HG03520 (cell line): ENCODE measurements at regions not wholly inside any gene's neighbourhood (a gene's known extent, or its start where the extent isn't known, plus 50 kb on each side); places are given as distances from the start of the nearest gene placed in this dataset.
A peak's percentile ranks its signal among the peaks of the same experiment; 100 is the strongest.
"Not testable (repeated sequence)": the region's sequence is repeated elsewhere in the genome, so short reads cannot be mapped to it uniquely, and the experiment has no call there.

Experiments used
- ATAC-seq: cut with Tn5 transposase; IDR thresholded peaks from one replicate; pipeline ENCODE4 v1.9.1; 2021; ENCODE audit warnings: mild to moderate bottlenecking, moderate library complexity; ENCODE audit not compliant: unreplicated experiment

- ATAC-seq = peak; percentile 65
Observed at GRCh38 chr7:10412422-10413019, 561.2 kb upstream of the PHF14 start.

GRCh38 chr7:10418985-10419384, 554.7 kb upstream of the PHF14 start:
- ATAC-seq = no peak

DNA sequence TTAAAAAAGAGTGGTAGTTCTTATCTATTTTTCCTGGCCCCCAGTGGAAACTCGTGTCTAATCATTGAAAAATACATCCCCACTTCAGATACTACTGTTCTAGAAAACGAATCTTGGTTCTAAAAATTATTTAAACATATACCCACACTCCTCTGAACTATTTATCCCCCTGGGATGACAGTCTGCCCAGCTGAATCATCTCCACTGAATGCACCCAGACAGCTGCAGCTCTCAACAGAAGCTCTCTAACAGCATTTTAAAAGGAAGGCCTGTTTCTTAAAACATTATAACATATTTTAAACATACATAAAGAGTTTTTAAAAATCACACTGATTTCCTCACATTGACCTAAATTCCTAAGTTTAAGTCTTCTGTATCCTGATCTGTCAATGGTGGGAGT, 544.6 kb upstream of the PHF14 start:
- ATAC-seq = no peak

GRCh38 chr7:10429511-10429910, 544.2 kb upstream of the PHF14 start:
- ATAC-seq = no peak

DNA sequence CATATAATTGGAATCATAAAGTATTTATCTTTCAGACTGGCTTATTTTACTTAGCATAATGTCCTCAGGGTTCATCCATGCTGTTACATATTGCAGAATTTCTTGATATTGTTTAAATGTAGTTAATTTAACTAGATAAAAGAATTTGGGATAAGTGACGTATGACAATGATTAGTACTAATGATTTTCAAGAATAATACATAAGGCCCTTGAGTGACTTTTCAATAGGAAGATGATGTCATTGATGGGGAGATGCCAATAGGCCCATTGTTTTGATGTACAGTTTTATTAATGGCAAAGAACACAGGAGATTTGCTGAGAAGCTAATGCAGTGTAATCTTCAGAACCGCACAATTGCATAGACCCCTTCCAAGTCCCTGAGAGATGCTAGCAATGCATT, 537.4 kb upstream of the PHF14 start:
- ATAC-seq = no peak

GRCh38 chr7:10439027-10439426, 534.6 kb upstream of the PHF14 start:
- no peak for ATAC-seq

DNA sequence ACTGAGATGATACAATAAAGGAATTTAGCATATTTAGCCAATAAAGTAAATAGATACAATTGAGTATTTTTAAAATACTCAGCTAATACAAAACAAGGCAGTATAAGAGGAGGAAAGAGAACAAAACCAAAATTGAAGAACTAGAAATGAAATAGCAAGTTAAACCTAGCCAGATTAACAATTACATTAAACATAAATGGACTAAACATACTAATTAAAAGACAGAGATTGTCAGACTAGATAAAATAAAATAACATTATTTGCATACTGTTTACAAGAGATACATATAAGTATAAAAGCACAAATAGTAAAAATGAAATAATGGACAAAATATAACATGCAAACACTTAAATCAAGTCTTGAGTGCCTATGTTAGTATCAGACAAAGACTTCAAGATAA, 517.7 kb upstream of the PHF14 start:
- ATAC-seq = no peak

GRCh38 chr7:10460474-10460873, 513.2 kb upstream of the PHF14 start:
- no peak for ATAC-seq

GRCh38 chr7:10463701-10464100, 510.0 kb upstream of the PHF14 start:
- ATAC-seq = no peak

- not testable (repeated sequence) for ATAC-seq
Observed at GRCh38 chr7:10465536-10465935, 508.1 kb upstream of the PHF14 start.

DNA sequence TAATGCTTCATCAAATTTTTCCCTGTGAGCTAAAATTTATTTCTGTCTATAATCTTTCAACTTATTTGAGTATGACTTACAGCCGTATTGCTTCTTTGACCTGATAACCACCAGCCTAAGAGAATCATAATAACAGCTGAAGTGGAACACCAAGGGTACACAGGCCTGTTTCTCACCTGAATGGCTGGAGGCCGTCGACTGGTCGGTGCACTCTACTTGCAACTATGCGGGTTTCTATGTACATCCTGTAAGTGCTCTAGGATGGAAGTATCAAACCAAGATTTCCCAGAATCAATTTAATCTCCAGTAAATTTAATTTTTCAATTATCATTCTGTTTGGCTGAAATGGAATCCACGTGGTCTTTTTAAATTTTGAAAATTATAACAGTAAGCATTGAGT, 504.8 kb upstream of the PHF14 start:
- no peak for ATAC-seq

DNA sequence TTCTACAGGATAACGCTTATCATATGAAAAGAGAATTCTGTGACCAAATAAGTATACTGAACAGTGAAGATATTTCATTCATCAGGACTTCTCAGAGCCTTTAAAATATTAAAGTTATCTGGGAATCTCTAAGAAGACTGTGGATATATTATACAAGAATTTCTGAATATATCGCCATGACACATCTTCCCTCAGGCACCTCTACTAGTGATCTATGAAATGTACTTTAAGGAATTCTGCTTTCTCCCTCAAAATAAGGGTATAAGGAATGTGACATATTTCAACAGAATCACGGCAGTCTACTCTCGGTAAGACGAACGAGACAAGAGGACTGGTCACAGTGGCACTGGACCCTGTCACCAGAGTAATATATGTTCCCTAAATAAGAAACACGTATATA, 504.2 kb upstream of the PHF14 start:
- no peak for ATAC-seq

GRCh38 chr7:10471280-10472058, 502.2 kb upstream of the PHF14 start:
- no peak for ATAC-seq

DNA sequence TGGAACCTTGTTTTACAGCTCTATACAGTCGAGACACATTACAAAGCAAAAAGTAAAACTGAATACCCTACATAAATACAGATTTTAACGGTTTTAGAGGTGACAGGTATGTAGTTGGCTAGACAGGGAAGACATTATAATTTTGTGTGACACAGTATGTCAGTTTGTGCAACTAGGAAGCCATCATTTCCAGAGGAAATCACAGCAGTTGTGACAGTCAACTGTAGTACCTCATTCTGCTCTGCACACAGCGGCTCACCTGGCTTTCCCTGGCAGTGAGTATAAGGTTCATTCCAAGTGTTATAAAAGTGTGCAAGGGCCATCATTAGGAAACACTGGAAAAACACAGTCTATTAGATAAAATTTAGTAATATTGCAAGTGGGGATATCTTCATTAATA, 501.6 kb upstream of the PHF14 start:
- no peak for ATAC-seq

DNA sequence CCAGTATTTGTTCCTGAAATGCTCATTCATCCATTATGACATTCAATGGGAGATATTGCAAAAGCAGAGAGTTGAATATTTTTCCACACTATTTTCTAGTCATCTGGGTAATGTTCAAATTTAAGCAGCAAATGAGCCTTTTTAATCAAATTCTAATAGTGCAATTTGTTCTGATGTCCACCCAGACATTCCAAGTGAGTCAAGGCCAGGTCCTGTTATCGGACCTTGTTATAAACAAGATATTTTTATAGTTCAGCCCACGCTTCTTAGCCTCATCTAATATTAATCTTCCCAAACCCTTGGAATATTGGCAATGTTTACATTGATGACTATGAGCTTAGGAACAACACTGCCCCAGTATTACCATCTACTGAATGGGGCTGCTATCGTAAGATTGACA, 500.1 kb upstream of the PHF14 start:
- ATAC-seq = no peak

DNA sequence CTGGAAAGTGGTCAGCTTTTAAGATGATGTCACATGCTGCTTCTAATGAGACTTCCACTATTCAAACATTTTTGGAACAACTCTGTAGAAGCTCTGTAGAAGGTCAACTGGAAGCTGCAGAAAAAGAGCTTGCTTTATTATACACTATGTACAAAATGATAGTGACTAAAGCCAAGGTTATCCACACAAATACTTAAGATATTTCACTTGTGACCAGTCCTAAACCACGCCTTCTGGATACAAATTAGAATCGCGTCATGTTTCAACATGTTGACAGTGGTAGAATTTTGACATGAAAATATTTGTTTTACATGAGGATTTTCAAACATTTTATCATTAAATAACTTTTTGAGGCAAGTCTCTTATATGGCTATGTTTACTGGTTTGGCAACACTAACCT, 499.6 kb upstream of the PHF14 start:
- no peak for ATAC-seq

DNA sequence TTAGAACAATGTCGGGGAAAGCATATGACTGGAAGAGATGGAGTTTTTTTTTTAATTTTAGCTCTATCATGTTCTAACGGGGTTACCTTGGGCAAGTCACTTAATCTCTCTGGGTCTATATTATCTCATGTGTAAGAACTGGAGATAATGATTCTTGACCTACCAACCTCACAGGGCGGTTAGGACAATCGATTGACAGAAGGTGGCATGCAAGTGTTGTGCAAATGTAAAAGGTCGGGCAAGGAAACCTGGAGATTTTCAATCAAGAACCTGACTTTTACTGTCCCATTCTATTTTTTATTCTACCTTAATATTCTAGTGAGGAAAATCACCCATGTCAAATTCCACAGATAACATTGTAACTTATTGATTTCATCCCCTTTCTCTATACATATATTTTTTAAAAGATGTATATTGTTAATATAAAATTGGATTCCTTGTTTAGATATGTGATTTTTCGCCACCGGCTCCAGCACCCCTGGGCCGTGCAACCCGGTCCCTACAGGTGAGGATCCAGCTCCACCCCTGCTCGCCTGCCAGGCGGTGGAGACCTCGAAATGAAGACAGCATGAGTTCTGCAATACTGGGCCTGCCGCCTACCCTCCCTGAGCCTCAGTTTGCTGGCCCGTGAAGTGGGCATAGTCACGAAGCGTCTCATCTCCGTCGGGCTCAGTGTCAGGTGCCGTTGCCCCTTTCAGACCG, 497.6 kb upstream of the PHF14 start:
- ATAC-seq = no peak

- ATAC-seq = no peak
Observed at GRCh38 chr7:10476642-10477041, 497.0 kb upstream of the PHF14 start.

- no peak for ATAC-seq
Observed at GRCh38 chr7:10483671-10484070, 490.0 kb upstream of the PHF14 start.

GRCh38 chr7:10484767-10485166, 488.9 kb upstream of the PHF14 start:
- ATAC-seq = no peak

DNA sequence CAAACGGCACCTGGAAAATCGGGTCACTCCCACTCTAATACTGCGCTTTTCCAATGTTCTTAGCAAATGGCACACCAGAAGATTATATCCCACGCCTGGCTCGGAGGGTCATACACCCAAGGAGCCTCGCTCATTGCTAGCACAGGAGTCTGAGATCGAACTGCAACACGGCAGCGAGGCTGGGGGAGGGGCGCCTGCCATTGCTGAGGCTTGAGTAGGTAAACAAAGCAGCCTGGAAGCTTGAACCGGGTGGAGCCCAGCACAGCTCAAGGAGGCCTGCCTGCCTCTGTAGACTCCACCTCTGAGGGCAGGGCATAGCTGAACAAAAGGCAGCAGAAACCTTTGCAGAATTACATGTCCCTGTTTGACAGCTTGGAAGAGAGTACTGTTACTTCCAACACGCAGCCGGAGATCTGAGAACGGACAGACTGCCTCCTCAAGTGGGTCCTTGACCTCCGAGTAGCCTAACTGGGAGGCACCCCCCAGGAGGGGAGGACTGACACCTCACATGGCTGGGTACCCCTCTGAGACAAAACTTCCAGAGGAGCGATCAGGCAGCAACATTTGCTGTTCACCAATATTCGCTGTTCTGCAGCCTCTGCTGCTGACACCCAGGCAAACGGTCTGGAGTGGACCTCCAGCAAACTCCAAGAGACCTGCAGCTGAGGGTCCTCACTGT, 472.3 kb upstream of the PHF14 start:
- not testable (repeated sequence) for ATAC-seq

DNA sequence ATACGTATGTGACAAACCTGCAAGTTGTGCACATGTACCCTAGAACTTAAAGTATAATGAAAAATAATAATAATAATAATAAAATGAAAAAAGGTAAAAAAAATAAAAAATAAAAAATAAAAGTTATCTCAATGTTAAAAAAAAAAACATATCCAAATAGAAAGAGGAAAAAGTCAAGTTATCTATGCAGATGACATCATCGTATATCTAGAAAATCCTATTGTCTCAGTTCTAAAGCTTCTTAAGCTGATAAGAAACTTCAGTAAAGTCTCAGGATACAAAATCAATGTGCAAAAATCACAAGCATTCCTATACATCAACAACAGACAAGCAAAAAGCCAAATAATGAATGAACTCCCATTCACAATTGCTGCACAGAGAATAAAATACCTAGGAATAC, 466.6 kb upstream of the PHF14 start:
- no peak for ATAC-seq
